Inflammatory macrophage (primary cell): ENCODE measurements at regions not wholly inside any gene's neighbourhood (a gene's known extent, or its start where the extent isn't known, plus 50 kb on each side); places are given as distances from the start of the nearest gene placed in this dataset.
"Not testable (repeated sequence)": the region's sequence is repeated elsewhere in the genome, so short reads cannot be mapped to it uniquely, and the experiment has no call there.

ENCODE experiments used
- DNase-seq, 2 donors: peaks; one replicate each; pipeline ENCODE4 v3.0.0-alpha.2; 2020 to 2022

DNA sequence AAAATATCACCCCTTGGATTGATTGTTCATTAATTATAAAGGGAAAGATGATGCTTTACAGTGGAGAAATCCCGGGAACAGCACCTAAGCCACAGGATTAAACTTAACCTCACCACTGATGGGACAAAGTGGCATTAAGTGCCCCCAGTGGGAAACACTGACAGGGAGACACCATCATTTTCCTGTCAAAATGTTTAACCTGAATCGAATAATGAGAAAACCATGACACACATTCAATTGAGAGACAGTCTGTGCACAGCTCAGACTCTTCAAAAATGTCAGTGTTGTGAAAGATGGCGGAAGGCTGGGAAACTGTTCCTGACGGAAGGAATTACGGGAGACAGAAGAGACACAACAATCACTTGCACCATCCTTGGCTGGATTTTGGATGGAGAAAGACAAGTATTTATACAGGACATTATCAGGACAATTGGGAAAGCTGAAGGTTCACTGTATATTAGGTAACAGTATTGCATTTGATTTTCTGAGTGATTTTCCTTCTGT is 111.8 kb upstream of the ASB18 start:
- DNase-seq, result no peak

DNA sequence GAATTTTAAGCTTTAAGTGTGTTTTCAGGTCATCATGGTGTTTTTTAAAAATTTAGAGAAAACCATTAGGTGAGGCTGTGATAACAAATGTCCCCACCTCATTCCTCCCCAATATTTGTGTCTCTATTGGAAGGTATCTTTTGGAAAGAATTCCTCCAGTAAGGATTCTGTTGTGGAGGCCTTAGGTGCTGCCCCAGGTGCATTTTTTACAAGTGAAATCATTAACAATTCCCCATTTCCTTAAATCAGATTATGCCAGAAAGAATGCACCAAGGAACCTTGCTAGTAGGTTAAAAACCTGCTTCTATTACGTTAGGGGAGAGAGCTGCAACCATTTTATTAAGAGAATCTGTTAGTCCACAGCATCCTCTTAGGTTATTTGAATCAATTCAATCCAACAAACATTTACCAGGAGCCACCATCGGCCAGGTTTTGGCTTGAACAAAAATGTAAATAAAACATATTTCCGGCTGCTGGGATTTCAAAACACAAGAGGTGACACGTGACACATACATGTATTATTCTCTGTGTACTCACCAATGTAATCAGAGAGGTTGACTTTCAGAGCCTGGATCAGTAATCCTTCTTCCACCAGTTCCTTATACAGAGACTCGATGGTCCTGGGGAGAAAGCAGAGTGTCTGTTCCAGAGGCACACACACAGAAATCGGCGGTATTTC is 112.5 kb upstream of the ASB18 start:
- DNase-seq, result no peak

DNA sequence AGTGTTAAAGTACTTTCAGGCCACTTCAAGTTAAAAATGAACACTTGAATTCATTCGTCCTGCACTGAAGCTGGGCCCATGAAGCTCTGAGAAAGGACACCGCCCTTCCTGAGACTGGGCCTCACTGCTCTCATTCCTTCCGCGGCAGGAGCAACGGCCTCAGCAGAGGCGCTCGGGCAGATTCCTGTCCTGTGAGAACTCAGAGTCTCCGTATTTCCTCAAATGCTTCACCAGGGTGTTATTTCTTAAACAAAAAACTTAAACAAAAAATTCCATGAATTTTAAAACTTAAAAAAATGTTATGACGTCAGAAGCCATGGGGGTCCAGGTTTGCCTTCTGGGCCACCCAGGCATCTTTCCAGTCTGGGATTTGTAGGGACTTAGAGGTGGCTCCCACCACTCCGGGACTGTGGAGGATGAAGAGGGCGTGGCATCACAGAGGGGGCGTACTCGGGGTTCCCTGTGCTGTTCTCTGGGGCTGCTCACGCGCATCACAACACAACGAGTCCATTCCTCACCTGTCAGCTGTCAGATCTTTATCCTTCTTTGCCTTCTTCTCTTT is 115.9 kb upstream of the ASB18 start:
- DNase-seq, result no peak

DNA sequence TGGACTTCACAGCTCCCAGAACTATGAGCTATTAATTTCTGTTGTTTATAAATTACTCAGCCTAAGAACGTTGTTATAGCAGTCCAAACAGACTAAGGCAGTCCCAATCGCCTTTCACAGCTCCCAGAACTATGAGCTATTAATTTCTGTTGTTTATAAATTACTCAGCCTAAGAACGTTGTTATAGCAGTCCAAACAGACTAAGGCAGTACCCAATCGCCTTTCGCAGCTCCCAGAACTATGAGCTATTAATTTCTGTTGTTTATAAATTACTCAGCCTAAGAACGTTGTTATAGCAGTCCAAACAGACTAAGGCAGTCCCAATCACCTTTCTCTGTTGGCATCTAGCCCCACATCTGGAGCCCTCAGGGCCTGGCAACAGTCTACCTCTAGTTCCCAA is 117.0 kb upstream of the ASB18 start:
- DNase-seq, result not testable (repeated sequence)

DNA sequence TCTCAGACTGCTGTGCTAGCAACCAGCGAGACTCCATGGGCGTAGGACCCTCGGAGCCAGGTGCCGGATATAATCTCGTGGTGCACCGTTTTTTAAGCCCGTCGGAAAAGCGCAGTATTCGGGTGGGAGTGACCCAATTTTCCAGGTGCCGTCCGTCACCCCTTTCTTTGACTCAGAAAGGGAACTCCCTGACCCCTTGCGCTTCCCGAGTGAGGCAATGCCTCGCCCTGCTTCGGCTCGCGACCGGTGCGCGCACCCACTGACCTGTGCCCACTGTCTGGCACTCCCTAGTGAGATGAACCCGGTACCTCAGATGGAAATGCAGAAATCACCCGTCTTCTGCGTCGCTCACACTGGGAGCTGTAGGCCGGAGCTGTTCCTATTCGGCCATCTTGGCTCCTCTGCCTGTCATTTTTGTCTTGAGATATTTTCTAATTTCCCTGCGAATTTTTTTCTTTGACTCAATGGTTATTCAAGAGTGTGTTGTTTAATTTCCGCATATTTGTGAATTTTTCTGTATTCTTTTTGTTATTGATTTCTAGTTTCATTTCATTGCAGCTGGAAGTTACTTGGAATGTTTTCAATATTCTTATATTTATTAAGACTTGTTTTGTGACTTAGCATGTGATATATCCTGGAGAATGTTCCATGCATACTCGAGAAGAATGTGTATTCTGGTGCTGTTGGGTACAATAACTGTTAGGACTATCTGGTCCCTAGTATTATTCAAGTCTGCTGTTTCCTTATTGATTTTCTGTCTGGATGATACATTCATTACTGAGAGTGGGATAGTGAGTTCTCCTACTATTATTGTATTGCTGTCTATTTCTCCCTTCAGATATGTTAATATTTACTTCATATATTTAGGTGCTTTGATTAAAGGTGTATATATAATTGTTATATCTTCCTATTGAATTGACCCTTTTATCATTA is 125.3 kb upstream of the ASB18 start:
- not testable (repeated sequence) for DNase-seq

DNA sequence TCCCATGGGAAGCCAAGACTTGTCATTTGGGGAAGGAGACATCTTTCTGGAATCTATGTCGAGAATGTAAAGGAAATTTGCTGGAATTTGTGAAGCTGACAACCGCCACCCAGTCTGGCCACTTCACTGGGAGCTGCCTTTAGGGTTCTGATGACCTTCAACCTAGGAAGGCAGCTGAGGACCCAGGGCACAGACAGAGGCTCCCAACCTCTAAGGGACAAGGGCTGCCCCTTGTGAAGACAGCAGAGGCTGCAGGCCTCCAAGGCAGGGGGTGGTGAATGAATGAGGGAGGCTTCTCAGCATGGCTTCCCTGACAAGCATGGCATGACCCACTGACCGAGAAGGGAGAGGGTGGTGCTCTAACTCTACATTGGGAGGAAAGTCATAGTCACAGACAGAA is 128.9 kb upstream of the ASB18 start:
- no peak for DNase-seq

DNA sequence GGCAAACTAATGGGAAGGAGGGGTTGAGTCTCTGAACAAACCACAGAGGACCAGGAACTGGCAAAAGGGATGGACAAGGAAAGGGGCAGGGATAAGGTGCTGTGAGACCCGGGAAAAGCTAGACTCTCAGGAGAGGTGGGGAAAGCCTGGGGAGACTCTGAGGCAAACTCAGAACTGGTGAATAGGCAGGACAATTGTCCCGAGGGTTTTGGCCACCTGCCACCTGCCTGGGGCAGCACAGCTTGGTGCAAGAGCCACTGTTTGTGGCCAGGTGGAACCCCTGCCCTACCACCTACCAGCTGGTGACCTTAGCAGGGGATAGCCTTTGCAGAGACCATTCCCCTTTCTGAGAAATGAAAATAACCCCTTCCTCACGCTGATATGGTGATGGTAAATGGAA is 129.4 kb upstream of the ASB18 start:
- no peak for DNase-seq

DNA sequence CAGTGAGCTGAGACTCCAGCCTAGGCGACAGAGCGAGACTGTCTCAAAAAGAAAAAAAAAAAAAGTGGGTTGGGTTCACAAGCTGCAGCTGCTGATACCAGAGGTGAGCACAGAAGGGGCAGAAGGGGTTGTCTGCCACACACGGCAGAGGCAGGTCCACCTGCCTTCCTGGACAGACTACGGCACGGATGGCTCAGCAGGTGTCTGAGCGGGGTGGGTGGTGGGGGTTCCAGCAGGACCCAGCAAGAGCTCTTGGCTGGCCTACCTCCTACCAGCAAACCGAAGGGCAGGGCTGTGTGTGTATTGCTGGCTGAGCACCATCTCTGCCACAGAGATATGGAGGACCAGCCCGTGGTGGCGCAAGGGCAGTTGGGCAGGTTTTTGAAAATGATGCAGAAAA is 130.4 kb upstream of the ASB18 start:
- DNase-seq, result no peak

DNA sequence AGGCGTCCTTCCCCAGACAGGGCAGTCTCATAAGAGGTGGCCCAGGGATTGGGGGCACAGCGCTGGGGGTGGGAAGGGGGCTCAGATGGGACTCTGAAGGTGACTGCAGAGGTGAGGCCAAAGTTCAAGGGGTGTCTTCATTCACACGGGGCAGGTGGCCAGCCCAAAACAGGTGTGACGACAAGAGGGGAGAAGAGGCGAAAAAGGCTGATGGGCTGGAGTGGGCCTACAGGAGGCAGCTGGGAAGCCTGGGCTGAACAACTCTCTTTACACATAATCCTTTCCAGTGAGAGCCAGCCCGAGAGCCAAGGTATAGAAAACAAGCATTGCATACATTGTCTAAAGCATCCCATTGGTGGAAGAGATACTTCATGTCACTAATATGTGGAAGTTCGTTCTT is 130.9 kb upstream of the ASB18 start:
- no peak for DNase-seq

DNA sequence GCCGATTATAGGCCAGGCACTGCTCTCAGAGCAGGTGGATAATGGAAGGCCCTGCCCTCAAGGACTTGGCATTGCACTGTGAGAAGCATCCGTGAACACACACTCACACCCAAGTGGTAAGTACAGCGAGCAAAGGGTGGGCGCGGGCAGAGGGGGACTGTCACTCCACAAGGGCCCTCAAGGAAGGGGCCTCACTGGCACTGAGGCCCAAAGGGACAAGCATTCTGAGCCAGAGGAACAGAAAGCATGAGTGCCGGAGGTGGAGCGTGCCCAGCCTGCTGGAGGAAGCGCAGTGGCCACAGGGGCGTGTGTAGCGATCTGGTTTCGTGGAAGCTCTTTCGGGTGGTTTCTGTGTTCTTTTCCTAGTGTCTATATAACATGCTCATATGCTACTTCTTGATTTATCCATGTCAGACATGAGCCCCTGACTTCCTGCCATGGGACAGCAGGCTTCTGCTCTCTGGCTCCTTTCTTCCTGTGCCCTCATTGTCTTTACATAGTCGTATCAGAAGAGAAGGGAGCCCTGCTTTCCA is 132.7 kb upstream of the ASB18 start:
- DNase-seq, result no peak

DNA sequence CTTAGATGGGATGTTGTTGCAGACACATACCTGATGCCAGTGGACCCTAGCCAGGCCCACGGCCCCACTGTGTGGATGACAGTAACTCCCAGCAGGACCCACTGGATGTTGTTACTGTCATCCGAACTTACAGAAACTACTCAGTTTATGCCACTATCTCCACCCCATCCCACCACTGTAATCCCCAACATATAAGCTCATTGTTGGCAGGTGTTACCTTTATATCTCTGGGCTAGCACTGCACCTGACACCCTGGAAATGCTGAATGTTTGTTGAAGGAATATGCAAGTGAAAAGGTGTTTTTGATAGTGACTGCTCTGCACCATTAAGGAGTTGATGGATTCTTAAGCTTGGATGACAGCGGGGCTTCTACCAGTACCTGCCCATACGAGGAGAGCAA is 133.5 kb upstream of the ASB18 start:
- no peak for DNase-seq

DNA sequence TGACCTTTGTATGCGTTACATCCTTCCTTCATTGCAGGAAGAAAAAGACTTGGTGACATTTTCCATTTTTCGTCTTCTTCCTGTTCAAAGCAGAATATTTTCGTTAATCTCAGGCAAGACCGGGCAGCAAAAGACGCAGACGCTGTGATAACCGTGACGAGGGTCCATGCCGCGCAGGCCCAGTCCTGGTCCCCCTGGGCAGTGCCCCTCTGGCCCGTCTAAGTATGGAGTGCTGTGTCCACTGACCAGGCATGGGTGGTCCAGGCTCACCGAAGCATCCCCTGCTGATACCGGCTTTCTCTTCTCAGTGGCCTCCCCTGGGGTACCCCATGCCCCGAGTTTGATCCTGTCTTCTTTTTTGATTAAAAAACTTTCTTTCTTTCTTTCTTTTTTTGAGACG is 135.2 kb upstream of the ASB18 start:
- no peak for DNase-seq

DNA sequence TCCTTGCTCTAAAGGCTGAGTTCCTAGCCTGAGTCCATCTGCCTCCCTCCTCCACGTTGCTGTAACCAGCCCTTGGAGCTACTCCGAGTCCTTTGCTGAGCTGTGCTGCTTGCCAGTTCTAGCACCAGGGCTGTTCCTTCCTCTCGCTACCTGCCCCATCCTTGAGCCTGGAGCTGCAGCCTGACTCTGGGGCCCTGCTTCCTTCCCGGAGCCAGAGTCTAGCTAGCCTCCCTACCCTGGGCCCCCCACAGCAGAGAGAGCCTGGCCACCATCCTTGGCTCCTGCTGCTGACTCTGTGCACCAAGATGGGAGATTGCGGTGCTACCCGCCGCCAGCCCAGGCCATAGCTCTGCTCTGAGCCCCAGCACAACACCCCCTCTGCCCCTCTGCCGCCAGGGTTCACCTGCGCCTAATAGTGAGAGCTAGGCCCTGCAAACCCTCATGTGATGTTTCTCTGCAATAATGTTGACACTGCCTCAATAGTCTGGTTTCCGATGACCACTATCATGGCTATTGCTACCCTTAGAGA is 135.9 kb upstream of the ASB18 start:
- no peak for DNase-seq

DNA sequence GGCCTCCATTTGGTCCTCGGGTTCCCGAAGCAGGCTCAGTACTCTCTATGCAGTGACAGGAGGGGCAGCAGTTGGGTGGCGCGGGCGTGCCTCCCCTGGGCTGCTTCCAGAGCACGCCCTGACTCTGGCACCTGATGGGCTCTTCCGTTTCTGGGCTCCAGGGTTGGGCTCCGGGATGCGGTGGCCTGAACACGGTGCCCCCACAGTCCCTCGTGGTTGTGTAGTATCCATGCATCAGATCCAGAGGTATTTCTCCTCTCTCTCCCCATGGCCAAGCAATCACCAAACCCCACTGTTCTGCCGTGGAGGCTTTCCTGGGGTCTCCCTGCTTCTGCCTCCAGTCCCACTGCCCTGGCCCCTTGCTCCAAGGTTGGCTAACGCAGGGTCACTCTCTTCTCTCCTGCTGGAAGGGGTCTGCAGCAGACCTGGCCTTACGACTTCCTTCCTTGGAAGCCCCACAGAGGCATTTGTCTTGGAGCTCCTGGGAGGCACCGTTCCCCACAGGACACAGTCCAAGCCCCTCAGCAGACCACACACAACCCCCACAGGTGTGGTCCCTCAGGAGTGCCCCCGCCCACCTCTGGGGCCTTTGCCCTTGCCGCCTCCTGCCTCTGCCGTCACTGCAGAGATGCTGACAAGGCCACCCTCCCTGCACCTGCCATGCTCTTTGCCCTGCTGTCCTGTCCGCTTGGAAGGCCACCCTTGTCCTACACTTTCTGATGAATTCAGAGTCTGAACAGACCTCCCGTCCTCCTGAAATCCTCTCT is 136.6 kb upstream of the ASB18 start:
- no peak for DNase-seq

DNA sequence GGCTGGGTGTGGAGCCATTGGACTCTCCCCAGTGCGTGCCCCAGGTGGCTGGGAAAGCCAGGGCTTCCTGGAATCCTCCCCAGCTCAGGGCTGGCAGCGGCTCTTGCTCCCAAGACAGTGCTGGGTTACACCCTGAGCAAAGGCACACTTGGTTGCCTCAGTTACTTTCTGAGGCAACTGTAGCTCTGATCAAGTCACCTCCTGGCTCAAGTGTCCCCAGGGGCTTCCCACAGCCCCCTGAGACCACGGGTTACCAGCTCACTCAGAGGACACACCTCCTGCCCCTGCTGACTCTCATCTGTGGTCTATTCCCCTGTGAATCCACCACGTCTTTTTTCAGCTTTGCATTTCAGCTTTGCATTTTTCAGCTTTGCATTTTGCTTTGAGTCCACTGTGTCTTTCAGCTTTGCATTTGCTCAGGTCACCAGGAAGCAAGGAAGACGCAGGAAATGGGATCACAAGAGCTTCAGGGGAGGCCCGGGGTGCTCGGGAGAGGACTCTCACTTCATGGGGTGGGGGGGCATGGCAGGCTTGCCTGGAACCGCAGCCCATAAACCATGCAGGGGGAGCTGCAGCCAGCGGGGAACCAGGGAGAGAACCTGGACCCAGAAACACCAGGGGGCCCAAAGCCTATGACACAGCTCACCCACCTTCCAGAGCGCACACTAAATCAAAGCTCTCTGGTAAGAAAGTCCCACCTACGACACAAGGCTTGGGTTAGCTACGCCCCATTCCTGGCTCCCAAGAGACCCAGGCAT is 138.0 kb upstream of the ASB18 start:
- DNase-seq, result no peak

DNA sequence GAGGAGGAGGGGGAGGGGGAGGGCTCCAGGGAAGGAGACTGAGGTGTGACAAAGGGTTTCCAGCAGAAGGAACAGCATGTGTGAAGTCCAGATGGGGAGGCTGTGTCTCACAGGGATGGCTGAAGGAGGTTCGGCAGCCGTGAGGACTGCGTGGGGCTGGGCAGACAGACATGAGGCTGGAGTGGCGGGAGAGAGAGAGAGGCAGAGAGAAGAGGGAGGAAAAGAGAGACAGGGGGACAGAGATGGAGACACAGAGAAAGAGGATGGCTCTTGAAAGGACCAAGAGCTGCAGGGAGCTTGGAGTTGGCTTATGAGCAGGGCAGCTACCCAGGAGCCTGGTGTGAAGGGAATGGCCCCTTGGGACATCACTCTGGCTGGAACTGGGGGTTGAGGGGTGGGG is 138.9 kb upstream of the ASB18 start:
- no peak for DNase-seq

DNA sequence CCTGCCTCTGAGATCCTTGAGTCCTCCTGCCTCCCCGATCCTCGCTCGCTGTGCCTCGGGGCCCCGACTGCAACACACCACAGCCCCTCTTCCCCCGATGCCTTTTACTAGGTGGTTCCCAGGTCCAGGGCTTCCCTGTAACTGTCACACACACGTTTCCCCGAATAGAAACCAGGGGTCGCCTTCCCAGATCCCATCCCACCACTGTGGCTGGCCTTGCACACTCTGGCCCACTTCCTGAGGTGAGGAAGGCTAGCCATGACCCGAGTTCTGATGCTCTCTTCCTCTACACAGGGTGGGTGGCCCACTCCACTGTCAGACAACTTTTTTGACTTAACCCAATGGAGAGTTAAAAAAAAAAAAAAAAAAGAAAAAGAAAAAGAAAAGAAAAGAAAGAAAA is 139.6 kb upstream of the ASB18 start:
- no peak for DNase-seq

DNA sequence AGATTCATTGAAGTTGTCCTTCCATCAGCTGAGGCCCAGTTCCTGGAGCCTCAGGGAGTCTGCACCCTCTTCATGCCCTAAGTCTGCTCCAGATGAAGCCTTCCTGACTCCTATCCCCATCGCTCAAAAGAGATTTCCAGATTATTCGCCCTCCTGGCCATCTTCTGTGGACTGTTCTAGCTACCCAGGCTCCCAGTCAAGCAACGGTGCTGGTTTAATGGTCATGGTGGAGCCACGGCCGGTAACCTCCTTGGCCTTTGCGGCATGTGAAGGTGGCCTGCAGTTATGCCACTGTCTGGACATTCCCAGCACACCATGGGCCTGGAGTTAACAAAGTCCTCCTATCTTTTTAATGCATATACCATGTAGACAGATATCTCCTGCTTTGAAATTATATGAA is 140.1 kb upstream of the ASB18 start:
- DNase-seq, result no peak

DNA sequence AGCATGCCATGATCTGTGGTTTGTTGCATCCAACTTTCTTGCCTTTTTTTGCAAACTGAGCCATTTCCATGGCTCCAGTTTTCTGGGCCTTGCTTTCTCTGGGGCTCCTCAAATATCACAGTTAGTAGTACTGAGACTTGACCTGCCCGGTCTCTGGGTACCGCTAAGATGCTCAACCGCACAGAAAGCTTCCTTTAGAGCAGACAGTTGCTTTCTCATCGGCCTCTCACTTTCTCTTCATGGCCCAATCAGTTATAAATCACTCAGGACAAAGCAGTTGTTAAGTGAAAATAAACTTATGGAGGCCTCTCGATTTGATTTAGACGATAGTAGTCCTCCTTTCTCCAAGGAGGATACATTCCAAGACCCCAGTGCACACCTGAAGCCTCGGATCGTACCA is 141.2 kb upstream of the ASB18 start:
- DNase-seq, result no peak

DNA sequence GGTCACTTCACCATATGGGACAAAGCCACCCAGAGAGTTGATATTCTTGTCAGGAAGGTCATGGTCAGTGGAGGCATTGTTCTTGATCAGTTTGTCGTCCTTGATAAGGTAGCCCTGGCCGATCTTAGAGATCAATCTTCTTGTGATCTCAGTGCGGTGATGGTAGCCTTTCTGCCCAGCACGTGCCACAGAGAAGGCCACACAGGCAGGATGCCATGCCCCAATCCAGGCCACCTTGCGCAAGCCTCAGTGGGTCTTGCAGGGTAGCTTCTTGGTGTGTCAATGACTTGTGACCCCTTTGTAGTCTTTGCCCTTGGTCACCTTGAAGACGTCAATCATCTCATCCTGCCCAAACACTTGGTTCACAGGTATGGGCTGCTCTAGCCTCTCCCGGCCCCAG is 143.9 kb upstream of the ASB18 start:
- DNase-seq, result no peak

DNA sequence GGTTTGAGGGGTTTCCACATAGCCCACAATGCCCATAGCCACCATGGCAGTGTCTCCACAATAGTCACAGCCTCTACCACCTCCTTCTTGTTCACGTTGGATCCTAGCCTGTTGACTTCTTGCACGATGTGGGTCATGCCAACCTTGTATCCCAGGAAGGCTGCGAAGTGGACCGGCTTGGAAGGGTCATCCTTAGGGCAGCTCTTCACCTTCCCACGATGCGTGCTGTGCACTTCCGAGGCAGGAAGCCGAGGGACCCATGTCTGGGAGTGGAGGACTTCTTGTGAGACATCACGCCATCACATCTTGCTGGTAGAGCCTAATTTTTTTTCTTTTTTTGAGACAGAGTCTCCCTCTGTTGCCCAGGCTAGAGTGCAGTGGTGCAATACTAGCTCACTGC is 144.6 kb upstream of the ASB18 start:
- no peak for DNase-seq
